Esophagus squamous epithelium (tissue), 4 donors: ENCODE measurements at regions not wholly inside any gene's neighbourhood (a gene's known extent, or its start where the extent isn't known, plus 50 kb on each side); places are given as distances from the start of the nearest gene placed in this dataset.

Experiments used
- POLR2A ChIP-seq, 4 donors: fragments of 450-650 bp; IDR thresholded peaks; one replicate each; pipeline ENCODE4 v1.6.1; 2017; ENCODE audit warnings: antibody characterized with exemption in 4 of 4, mild to moderate bottlenecking in 4 of 4, moderate library complexity in 3 of 4
- TF ChIP-seq, protein P1 (sequence below), 6 experiments: fragments of 450-650 bp in 4 of 6; fragments of 200-600 bp in 2 of 6; sonication (generic) in 2 of 6; IDR thresholded peaks; one replicate each; pipeline ENCODE4 v1.5.1; 2016 to 2019; ENCODE audit warnings: antibody characterized with exemption in 6 of 6, mild to moderate bottlenecking in 4 of 6, moderate library complexity in 4 of 6

DNA sequence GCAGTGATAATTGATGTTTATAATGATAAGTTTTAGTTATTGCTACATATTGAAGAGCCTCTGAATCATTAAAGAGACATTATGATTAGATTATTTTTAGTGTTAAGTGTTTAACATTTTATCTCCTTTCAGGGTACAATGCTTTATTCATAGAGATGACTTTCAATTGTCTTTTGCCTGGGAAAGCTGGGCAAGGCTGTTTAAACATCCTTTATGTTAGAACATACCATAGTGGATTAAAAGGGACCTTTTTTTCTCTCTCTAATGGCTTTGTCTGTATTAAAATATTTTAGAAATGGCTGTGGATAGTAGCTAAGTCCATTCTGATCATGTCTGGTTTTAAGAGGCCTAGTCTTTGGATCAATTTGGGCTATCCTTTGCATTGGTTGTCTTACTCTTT lies 427.5 kb upstream of the MIS18BP1 start:
- TF ChIP-seq, protein P1, sequence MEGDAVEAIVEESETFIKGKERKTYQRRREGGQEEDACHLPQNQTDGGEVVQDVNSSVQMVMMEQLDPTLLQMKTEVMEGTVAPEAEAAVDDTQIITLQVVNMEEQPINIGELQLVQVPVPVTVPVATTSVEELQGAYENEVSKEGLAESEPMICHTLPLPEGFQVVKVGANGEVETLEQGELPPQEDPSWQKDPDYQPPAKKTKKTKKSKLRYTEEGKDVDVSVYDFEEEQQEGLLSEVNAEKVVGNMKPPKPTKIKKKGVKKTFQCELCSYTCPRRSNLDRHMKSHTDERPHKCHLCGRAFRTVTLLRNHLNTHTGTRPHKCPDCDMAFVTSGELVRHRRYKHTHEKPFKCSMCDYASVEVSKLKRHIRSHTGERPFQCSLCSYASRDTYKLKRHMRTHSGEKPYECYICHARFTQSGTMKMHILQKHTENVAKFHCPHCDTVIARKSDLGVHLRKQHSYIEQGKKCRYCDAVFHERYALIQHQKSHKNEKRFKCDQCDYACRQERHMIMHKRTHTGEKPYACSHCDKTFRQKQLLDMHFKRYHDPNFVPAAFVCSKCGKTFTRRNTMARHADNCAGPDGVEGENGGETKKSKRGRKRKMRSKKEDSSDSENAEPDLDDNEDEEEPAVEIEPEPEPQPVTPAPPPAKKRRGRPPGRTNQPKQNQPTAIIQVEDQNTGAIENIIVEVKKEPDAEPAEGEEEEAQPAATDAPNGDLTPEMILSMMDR (IDR thresholded peaks at IDR 0.05), result no peak
- no peak for TF ChIP-seq POLR2A (IDR thresholded peaks at IDR 0.05)
